CD14-positive monocyte (primary cell): ENCODE measurements at regions not wholly inside any gene's neighbourhood (a gene's known extent, or its start where the extent isn't known, plus 50 kb on each side); places are given as distances from the start of the nearest gene placed in this dataset.
A peak's percentile ranks its signal among the peaks of the same experiment; 100 is the strongest.

ENCODE experiments used
- DNase-seq, 3 donors: peaks; one replicate each; pipeline ENCODE4 v3.0.0-alpha.2; 2011 to 2022
- H2AFZ ChIP-seq: 2 replicates; pipeline ENCODE4 v1.6.0; 2012; ENCODE audit warnings: mild to moderate bottlenecking, low read depth, low read length, inconsistent platforms; ENCODE audit not compliant: insufficient read depth, poor library complexity, severe bottlenecking
- H3K27ac ChIP-seq, 2 donors: 1 replicate in 1 of 2; 2 replicates in 1 of 2; pipeline ENCODE4 v1.5.1; 2012 to 2013; ENCODE audit warnings: low read length in 2 of 2, control low read depth in 1 of 2, inconsistent platforms in 1 of 2, low read depth in 1 of 2, mild to moderate bottlenecking in 1 of 2
- H3K27me3 ChIP-seq, 2 donors: one replicate each; pipeline versions ENCODE4 v1.6.0 to v1.6.1; 2011 to 2013; ENCODE audit warnings: low read length in 2 of 2; ENCODE audit not compliant: control insufficient read depth in 2 of 2, insufficient read depth in 2 of 2
- H3K36me3 ChIP-seq, 2 donors: replicated peaks in 1 of 2; 1 replicate in 1 of 2; 2 replicates in 1 of 2; pipeline versions ENCODE4 v1.5.1 to v1.6.1; 2012 to 2013; ENCODE audit warnings: low read length in 2 of 2, control low read depth in 1 of 2, inconsistent platforms in 1 of 2, mild to moderate bottlenecking in 1 of 2; ENCODE audit not compliant: insufficient read depth in 2 of 2, control insufficient read depth in 1 of 2
- H3K4me1 ChIP-seq, 2 donors: 1 replicate in 1 of 2; 2 replicates in 1 of 2; pipeline versions ENCODE4 v1.5.1 to v1.6.1; 2012 to 2013; ENCODE audit warnings: low read length in 2 of 2, control low read depth in 1 of 2, inconsistent platforms in 1 of 2, mild to moderate bottlenecking in 1 of 2, moderate library complexity in 1 of 2; ENCODE audit not compliant: insufficient read depth in 2 of 2, control insufficient read depth in 1 of 2
- H3K4me2 ChIP-seq: replicated peaks from 2 replicates; pipeline ENCODE3; 2012; ENCODE audit warnings: low read length, moderate library complexity, mild to moderate bottlenecking; ENCODE audit not compliant: poor library complexity, severe bottlenecking; ENCODE audit errors: extremely low read depth
- H3K4me3 ChIP-seq, 3 experiments: fragments of 200-600 bp in 1 of 3; sonication (generic) in 1 of 3; replicated peaks in 1 of 3; 1 replicate in 2 of 3; 2 replicates in 1 of 3; pipeline ENCODE4 v1.5.1; 2011 to 2013; ENCODE audit warnings: low read length in 3 of 3, mild to moderate bottlenecking in 3 of 3, control low read depth in 2 of 3, low read depth in 2 of 3, inconsistent platforms in 1 of 3, moderate library complexity in 1 of 3
- H3K79me2 ChIP-seq: 2 replicates; pipeline ENCODE4 v1.6.0; 2012; ENCODE audit warnings: mild to moderate bottlenecking, control low read depth, inconsistent platforms, low read length, moderate library complexity; ENCODE audit not compliant: insufficient read depth
- H3K9ac ChIP-seq: 2 replicates; pipeline ENCODE4 v1.6.0; 2017; ENCODE audit warnings: low read length, mild to moderate bottlenecking; ENCODE audit not compliant: insufficient read depth, poor library complexity, severe bottlenecking
- H3K9me3 ChIP-seq, 2 donors: replicated peaks in 1 of 2; 1 replicate in 1 of 2; 2 replicates in 1 of 2; pipeline versions ENCODE4 v1.5.1 to v1.6.1; 2012 to 2013; ENCODE audit warnings: low read length in 2 of 2, control low read depth in 1 of 2; ENCODE audit not compliant: control insufficient read depth in 1 of 2, insufficient read depth in 1 of 2
- H4K20me1 ChIP-seq: 2 replicates; pipeline ENCODE4 v1.6.0; 2012; ENCODE audit warnings: mild to moderate bottlenecking, low read length, control low read depth, moderate library complexity; ENCODE audit not compliant: insufficient read depth
- H3K27ac Mint-ChIP-seq, 7 donors: one replicate each; pipeline ENCODE4 v1.8.0; 2020; ENCODE audit warnings: mild to moderate bottlenecking in 7 of 7, mixed read lengths in 7 of 7, moderate library complexity in 6 of 7, inconsistent platforms in 2 of 7
- H3K27me3 Mint-ChIP-seq, 3 donors: one replicate each; pipeline ENCODE4 v1.8.0; 2021 to 2022; ENCODE audit warnings: low read depth in 3 of 3, mild to moderate bottlenecking in 3 of 3, mixed read lengths in 3 of 3, moderate library complexity in 3 of 3, inconsistent platforms in 1 of 3
- H3K36me3 Mint-ChIP-seq, 2 donors: one replicate each; pipeline ENCODE4 v1.8.0; 2020; ENCODE audit warnings: mixed read lengths in 2 of 2, inconsistent platforms in 1 of 2, mild to moderate bottlenecking in 1 of 2
- H3K4me1 Mint-ChIP-seq: one replicate; pipeline ENCODE4 v1.8.0; 2020; ENCODE audit warnings: mild to moderate bottlenecking, mixed read lengths
- H3K4me3 Mint-ChIP-seq, 2 donors: one replicate each; pipeline ENCODE4 v1.8.0; 2020; ENCODE audit warnings: mild to moderate bottlenecking in 2 of 2, mixed read lengths in 2 of 2, moderate library complexity in 1 of 2
- H3K9me3 Mint-ChIP-seq, 7 donors: one replicate each; pipeline ENCODE4 v1.8.0; 2020 to 2022; ENCODE audit warnings: mixed read lengths in 7 of 7, mild to moderate bottlenecking in 6 of 7, moderate library complexity in 6 of 7, inconsistent platforms in 2 of 7
- WGBS: methylation state at CpG from one replicate; pipeline ENCODE4 v1.1.5; 2013; ENCODE audit warnings: missing lambda C conversion rate; ENCODE audit not compliant: insufficient coverage; 5-methylcytosine and 5-hydroxymethylcytosine counted together
- intact Hi-C, 2 donors: fragments of 100-400 bp; cut with micrococcal nuclease; formaldehyde crosslinking; loops; one replicate each; pipeline versions ENCODE4 v1.15.0 to v1.15.1; 2023
- TF ChIP-seq, protein P1 (sequence below): fragments of 200-600 bp; IDR thresholded peaks from one replicate; pipeline ENCODE4 v1.8.0; 2022; ENCODE audit warnings: antibody characterized with exemption, mild to moderate bottlenecking

DNA sequence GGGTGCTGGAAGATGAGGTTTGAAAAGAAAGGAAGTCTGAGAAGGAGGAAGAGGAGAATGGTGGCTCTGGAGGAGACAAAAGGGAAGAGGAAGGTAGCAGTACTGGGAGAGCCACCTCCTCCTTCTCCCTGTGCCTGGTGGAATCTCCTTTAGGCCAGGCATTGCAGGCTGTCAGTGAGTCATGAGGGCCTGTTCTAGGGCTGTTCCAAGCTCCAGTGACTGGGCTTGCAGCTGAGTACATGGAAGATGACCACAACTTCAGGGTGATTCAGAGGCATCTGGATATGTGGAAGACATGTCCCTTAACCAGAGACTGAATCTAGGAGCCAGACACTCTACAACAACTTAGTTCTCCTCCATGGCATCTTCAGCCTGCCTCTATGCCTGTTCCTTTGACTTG is 107.8 kb downstream of the EFNB1 start:
- Histone ChIP-seq H3K27me3 (no peaks in the 10 kb centered on the region), H3K4me2 (no peak overlapping the region), H3K27ac (no peak overlapping the region), H3K4me1 (no peaks in the 10 kb centered on the region), H3K79me2 (no peaks in the 10 kb centered on the region), H3K9me3 (no peaks in the 10 kb centered on the region), H3K4me3 (no peak overlapping the region), H2AFZ (no peak overlapping the region), H3K9ac (no peak overlapping the region), H4K20me1 (no peaks in the 10 kb centered on the region), H3K36me3 (no peaks in the 10 kb centered on the region)
- intact Hi-C loops = no loop called here
- no peaks in the 10 kb centered on the region for H3K36me3 Mint-ChIP-seq
- TF ChIP-seq, protein P1, sequence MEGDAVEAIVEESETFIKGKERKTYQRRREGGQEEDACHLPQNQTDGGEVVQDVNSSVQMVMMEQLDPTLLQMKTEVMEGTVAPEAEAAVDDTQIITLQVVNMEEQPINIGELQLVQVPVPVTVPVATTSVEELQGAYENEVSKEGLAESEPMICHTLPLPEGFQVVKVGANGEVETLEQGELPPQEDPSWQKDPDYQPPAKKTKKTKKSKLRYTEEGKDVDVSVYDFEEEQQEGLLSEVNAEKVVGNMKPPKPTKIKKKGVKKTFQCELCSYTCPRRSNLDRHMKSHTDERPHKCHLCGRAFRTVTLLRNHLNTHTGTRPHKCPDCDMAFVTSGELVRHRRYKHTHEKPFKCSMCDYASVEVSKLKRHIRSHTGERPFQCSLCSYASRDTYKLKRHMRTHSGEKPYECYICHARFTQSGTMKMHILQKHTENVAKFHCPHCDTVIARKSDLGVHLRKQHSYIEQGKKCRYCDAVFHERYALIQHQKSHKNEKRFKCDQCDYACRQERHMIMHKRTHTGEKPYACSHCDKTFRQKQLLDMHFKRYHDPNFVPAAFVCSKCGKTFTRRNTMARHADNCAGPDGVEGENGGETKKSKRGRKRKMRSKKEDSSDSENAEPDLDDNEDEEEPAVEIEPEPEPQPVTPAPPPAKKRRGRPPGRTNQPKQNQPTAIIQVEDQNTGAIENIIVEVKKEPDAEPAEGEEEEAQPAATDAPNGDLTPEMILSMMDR = no peak
- H3K9me3 Mint-ChIP-seq = no peaks in the 10 kb centered on the region
- no peak overlapping the region for H3K4me3 Mint-ChIP-seq
- H3K4me1 Mint-ChIP-seq = peaks cover 4% of the 10 kb centered on the region
- H3K27ac Mint-ChIP-seq = peak overlapping the region in 2 of 7 donors; percentile 12 to 26
- H3K27me3 Mint-ChIP-seq = peaks cover 0 to 2% (median 2%) of the 10 kb centered on the region in 3 donors
- DNase-seq = peak in 1 of 3 donors; percentile 5

DNA sequence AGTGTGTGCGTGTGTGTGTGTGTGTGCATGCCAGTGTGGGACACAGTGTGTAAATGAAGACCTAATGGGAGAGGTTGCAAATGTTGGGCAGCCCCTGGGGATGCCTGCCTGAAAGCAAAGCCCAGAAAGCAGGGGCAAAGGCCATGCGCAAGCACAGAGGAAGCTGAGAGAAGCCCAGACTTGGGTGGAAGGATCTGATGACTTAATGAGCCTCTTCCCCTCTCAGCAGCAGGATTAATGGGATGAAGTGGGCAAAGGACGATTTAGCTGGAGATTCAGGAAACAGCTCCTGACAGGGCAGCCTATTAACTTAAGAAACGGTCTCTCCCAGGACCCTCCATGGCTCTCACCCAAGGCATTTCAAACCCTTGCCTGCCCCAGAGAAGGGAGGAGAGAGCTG is 107.3 kb downstream of the EFNB1 start:
- no peak overlapping the region for H3K4me2 ChIP-seq
- DNase-seq = no peak
- Mint-ChIP-seq H3K27me3 (peaks cover under 1 to 2% (median 2%) of the 10 kb centered on the region in 3 donors), H3K36me3 (no peaks in the 10 kb centered on the region), H3K27ac (peak overlapping the region in 1 of 7 donors; percentile 12), H3K9me3 (no peaks in the 10 kb centered on the region), H3K4me1 (peaks cover 4% of the 10 kb centered on the region), H3K4me3 (no peak overlapping the region)
- intact Hi-C loops = no loop called here
- H3K79me2 ChIP-seq = no peaks in the 10 kb centered on the region
- H3K4me3 ChIP-seq = no peak overlapping the region
- H3K9me3 ChIP-seq = no peaks in the 10 kb centered on the region
- TF ChIP-seq, protein P1 = no peak
- H3K27me3 ChIP-seq = no peaks in the 10 kb centered on the region
- H3K9ac ChIP-seq = no peak overlapping the region
- H2AFZ ChIP-seq = no peak overlapping the region
- H3K27ac ChIP-seq = no peak overlapping the region
- no peaks in the 10 kb centered on the region for H3K4me1 ChIP-seq
- WGBS = 100% methylated on average over 1 of the region's 4 CpGs
- no peaks in the 10 kb centered on the region for H3K36me3 ChIP-seq
- H4K20me1 ChIP-seq = no peaks in the 10 kb centered on the region
